NCI-H460 (cell line): ENCODE measurements at regions not wholly inside any gene's neighbourhood (a gene's known extent, or its start where the extent isn't known, plus 50 kb on each side); places are given as distances from the start of the nearest gene placed in this dataset.

Experiments used
- DNase-seq: peaks from one replicate; pipeline ENCODE4 v3.0.0-alpha.2; 2016; ENCODE audit warnings: low read depth; ENCODE audit errors: extremely low read depth

DNA sequence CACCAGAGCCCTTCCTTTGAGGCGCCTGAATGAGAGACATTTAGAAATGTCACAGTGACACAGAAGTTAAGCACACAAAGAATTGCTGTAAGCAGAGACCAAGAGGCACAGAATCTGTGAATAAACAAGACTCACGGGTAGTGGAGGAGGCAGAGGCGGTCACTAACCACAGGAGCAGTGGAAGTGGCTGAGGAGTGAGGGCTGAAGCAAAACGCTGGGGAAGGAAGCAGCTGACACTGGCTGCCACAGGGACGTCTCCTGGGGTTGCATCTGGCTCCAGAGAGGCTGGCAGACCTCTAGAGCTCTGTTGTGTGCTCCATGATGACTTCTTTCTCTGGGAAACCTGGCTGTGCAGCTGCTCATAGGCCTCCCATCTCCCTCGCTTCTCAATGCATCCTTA lies 65.0 kb upstream of the SLC2A12 start:
- DNase-seq, result no peak

DNA sequence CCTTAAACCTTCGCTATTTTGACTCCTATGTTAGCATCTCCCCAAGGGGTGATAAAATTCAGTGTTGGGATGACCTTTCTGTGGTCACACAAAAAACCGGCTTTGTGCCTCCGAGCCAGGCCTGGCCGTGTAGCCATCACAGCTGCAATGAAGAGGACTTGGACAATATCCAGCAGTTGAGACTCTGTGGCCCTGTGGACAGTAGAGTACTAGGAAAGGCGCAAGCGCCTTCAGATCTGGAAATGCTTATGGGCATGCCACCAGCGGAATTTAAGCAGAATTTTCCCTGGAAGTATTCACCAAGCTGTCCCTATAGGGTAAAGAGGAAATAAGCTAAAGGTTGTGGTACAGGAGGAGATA lies 63.3 kb upstream of the SLC2A12 start:
- DNase-seq, result no peak

DNA sequence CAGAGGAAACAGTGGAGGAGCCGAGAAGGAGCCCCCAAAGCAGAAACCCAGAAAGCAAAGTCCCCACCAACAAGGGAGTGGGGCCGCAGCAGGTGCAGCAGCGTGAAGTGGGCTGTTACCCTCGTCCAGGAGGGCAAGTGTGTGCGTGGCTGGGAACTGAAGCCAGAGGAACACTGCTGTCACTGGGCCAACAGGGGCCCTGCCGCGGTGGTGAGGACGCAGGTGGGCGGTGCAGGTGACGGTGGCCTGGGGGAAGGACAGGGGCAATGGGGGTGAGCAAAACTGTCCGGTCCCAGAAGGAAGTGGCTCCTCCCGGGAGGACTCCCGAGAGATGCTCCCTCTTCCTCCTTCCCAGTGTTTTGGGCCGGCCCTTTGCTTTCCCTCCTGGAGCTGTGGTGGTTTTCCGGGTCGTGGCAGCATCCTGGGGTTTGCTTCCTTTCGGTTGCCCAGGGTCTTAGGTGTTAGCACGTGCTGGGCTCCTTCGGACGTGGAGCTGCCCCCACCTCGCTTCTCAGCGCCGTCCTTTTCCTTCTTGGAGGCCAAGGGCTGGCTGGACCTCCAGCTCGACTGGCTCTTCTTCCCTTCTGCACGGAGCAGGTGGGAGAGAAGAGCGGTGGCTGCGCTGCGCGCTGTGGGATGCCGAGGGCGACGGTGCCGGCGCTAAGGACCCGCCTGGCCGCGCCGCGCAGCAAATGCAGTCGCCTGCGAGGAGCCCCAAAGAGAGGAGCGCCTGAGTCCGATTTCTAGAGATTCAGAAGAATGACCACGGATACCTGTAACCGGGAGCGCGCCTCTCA lies 62.7 kb upstream of the SLC2A12 start:
- no peak for DNase-seq

DNA sequence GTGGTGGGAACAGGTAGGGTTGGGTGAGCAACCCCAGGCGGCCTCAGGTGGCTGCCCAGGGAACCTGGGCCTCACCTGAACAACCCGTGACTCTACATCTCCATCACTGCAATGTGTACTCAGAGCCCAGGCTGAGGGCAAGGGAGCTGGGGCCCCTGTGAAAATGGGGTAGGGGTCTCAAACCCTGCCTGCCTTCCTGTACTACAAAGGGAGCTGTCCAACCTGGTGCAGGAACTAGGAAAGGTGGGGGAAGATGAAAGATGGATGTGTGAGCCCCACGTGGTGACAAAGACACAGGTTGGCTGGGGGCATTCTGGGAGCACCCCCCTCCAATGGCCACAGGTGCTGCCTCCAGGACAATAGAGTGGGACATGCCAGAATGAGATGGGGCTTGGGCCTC lies 62.1 kb upstream of the SLC2A12 start:
- no peak for DNase-seq

DNA sequence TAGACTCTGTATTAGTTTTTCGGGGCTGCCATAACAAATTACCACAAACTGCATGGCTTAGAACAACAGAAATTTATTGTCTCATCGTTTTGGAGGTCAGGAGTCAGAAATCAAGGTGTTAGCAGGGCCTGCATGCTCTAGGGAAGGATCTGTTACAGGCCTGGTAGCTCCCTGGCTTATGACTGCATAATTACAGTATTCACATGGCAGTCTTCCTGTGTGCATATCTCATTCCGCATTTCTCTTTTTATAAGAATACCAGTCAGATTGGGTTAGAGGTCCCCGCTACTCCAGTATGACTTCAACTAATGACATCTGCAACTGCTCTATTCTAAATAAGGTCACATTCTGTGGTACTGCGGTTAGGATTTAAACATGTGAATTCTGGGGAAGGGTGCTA lies 59.3 kb upstream of the SLC2A12 start:
- no peak for DNase-seq

DNA sequence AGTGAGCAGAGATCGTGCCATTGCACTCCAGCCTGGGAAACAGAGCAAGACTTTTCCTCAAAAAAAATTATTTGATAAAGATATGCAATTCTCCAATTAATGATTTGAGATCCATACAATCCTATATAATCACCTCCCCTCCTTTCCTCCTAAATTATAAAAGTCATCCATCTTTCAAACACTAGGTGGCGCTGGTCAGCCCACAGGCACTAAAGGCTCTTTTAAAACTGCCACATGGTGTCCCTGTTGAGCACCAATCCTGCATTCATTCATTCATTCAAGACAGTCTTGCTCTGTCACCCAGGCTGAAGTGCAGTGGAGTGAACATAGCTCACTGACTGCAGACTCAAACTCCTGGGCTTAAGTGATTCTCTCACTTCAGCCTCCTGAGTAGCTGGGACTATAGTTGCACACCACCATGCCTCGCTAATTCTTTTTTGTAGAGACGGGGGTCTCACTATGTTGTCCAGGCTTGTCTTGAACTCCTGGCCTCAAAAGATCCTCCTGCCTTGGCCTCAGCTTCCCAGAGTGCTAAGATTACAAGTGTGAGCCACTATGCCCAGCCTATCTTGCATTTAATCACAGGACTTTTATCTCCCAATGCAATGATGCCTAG lies 58.7 kb upstream of the SLC2A12 start:
- peak; percentile 63 for DNase-seq

DNA sequence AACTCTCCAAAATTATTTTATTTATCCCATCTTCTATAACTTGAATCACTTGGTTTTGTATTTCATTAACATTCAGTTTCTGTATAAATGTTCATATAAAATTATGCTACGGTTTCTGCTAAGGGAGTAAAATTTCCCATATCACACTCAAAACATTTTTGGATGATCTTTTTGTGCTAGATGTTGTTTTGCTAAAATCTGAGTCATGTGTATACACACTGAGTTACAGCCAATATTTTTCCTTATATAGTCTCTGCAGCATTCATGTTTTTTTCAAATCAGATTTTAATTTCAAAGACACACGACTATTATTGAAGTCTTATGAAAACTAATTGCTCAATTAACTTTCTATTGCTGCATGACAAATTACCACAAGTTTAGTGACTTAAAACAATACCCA lies 54.3 kb upstream of the SLC2A12 start:
- no peak for DNase-seq

DNA sequence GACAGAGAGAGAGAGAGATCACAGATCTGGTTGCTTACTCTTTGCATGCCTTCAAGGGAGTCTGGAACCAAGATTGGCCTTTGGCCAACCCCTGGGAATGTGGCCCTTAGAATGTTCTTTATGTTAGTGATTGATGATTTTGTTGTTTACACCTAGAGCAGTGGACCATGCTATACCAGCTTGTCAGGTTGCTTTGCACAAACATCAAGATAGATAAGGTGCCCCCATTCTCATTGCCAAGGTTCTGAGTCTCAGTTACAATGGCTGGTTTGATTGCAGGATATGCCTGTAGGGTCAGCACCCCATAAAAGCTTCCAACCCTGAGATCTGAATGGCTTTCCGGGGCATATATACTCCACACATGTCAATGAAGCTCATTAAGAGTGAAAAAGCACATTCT lies 53.5 kb upstream of the SLC2A12 start:
- no peak for DNase-seq

DNA sequence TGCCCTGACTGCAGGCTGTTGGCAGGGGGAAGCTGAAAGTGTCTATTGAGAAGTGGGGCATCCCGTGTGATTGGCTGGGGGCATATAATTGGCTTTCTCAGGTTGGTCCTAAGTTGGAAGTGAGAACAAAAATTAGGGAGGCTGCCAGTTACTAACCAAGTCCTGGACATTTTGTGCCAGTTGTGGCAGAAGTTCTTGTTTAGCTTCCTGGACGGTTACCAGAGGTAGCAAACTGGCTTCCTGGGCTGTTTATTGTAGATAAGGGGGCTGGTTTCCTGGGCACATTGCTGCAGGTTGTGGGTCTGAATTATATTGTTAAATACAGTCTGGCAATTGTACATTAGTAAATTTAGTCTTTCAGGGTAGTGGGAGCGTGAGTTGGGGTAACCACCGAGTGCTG lies 50.6 kb upstream of the SLC2A12 start:
- no peak for DNase-seq
